CD4-positive, alpha-beta T cell (primary cell): ENCODE measurements at regions not wholly inside any gene's neighbourhood (a gene's known extent, or its start where the extent isn't known, plus 50 kb on each side); places are given as distances from the start of the nearest gene placed in this dataset.

Experiments
- ATAC-seq: fragments of 200-7000 bp; cut with Tn5 transposase; one replicate; pipeline ENCODE4 v1.10.0; 2022; ENCODE audit warnings: mild to moderate bottlenecking; ENCODE audit not compliant: poor library complexity
- CTCF ChIA-PET: fragments of 350-600 bp; sonication (Branson Sonifier 250); formaldehyde crosslinking; loops from one replicate; lab custom pipeline; 2021; ENCODE audit warnings: antibody characterized with exemption, inconsistent platforms; lab: Charles Lee
- POLR2A ChIA-PET: fragments of 350-600 bp; sonication (Branson Sonifier 250); formaldehyde crosslinking; loops from one replicate; lab custom pipeline; 2021; ENCODE audit warnings: antibody characterized with exemption, inconsistent platforms; lab: Charles Lee
- DNase-seq, 14 experiments: peaks; one replicate each; pipeline ENCODE4 v3.0.0-alpha.2; 2013 to 2020; ENCODE audit warnings: mixed read lengths in 2 of 14
- H3K27ac ChIP-seq, 2 donors: one replicate each; pipeline versions ENCODE4 v1.5.1 to v1.7.0; 2013; ENCODE audit warnings: low read length in 2 of 2, low read depth in 1 of 2, mild to moderate bottlenecking in 1 of 2
- H3K27me3 ChIP-seq, 2 experiments: 1 replicate in 1 of 2; 2 replicates in 1 of 2; pipeline versions ENCODE4 v1.6.1 to v1.7.0; 2013; ENCODE audit warnings: low read length in 2 of 2, control low read depth in 1 of 2, mild to moderate bottlenecking in 1 of 2, moderate library complexity in 1 of 2; ENCODE audit not compliant: insufficient read depth in 2 of 2, control insufficient read depth in 1 of 2
- H3K36me3 ChIP-seq: one replicate; pipeline ENCODE4 v1.6.1; 2013; ENCODE audit warnings: low read length, control low read depth; ENCODE audit not compliant: insufficient read depth
- H3K4me1 ChIP-seq: one replicate; pipeline ENCODE4 v1.6.1; 2013; ENCODE audit warnings: low read length, control low read depth; ENCODE audit not compliant: insufficient read depth
- H3K4me3 ChIP-seq: one replicate; pipeline ENCODE4 v1.5.1; 2013; ENCODE audit warnings: mild to moderate bottlenecking, low read length, moderate library complexity
- H3K9me3 ChIP-seq, 2 experiments: 1 replicate in 1 of 2; 2 replicates in 1 of 2; pipeline versions ENCODE4 v1.6.1 to v1.7.0; 2013; ENCODE audit warnings: low read length in 2 of 2, mild to moderate bottlenecking in 2 of 2, control low read depth in 1 of 2, moderate library complexity in 1 of 2; ENCODE audit not compliant: control insufficient read depth in 1 of 2, insufficient read depth in 1 of 2
- H3K27ac Mint-ChIP-seq: one replicate; pipeline ENCODE4 v1.8.0; 2020; ENCODE audit warnings: mixed read lengths
- H3K27me3 Mint-ChIP-seq: one replicate; pipeline ENCODE4 v1.8.0; 2021; ENCODE audit warnings: mixed read lengths
- H3K36me3 Mint-ChIP-seq: one replicate; pipeline ENCODE4 v1.8.0; 2021; ENCODE audit warnings: low read depth, mixed read lengths
- H3K4me1 Mint-ChIP-seq: one replicate; pipeline ENCODE4 v1.8.0; 2021; ENCODE audit warnings: low read depth, mixed read lengths
- H3K4me3 Mint-ChIP-seq: one replicate; pipeline ENCODE4 v1.8.0; 2020; ENCODE audit warnings: mild to moderate bottlenecking, mixed read lengths
- H3K9me3 Mint-ChIP-seq: one replicate; pipeline ENCODE4 v1.8.0; 2020; ENCODE audit warnings: mixed read lengths
- CTCF ChIP-seq: fragments of 200-600 bp; IDR thresholded peaks from one replicate; pipeline ENCODE4 v1.8.0; 2022; ENCODE audit warnings: antibody characterized with exemption, mild to moderate bottlenecking
- intact Hi-C, 2 experiments: fragments of 100-400 bp; cut with DNase I in 1 of 2; cut with micrococcal nuclease in 1 of 2; formaldehyde crosslinking; loops; one replicate each; pipeline versions ENCODE4 v1.15.1 to v1.9.0; 2023 to 2025; cut with DNase I, micrococcal nuclease

- Mint-ChIP-seq H3K36me3 (no peaks in the 10 kb centered on the region), H3K4me3 (no peak overlapping the region), H3K27ac (no peak overlapping the region), H3K4me1 (peaks cover 17% of the 10 kb centered on the region), H3K9me3 (no peaks in the 10 kb centered on the region), H3K27me3 (no peaks in the 10 kb centered on the region)
- Histone ChIP-seq H3K27ac (no peak overlapping the region), H3K36me3 (no peaks in the 10 kb centered on the region), H3K4me1 (no peaks in the 10 kb centered on the region), H3K4me3 (no peak overlapping the region), H3K9me3 (no peaks in the 10 kb centered on the region), H3K27me3 (no peaks in the 10 kb centered on the region)
- DNase-seq (peak in 1 of 14 experiments; percentile 46), ATAC-seq (no peak)
- intact Hi-C loops, result no loop called here
- TF ChIP-seq CTCF, result no peak
- CTCF ChIA-PET, result no interaction called here
- POLR2A ChIA-PET, result no interaction called here
Measured at GRCh38 chr13:84038001-84038400, 155.7 kb upstream of the SLITRK1 start.

- no peak overlapping the region for H3K4me3 Mint-ChIP-seq
- H3K4me3 ChIP-seq, result no peak overlapping the region
- intact Hi-C loops, result no loop called here
- H3K9me3 ChIP-seq, result peaks cover 0 to 3% of the 10 kb centered on the region in 2 experiments
- ChIA-PET CTCF (no interaction called here), POLR2A (no interaction called here)
- no peaks in the 10 kb centered on the region for H3K36me3 Mint-ChIP-seq
- ATAC-seq (no peak), DNase-seq (no peak)
- peaks cover 3% of the 10 kb centered on the region for H3K4me1 Mint-ChIP-seq
- no peak overlapping the region for H3K27ac Mint-ChIP-seq
- no peaks in the 10 kb centered on the region for H3K4me1 ChIP-seq
- no peaks in the 10 kb centered on the region for H3K27me3 ChIP-seq
- TF ChIP-seq CTCF, result no peak
- H3K9me3 Mint-ChIP-seq, result no peaks in the 10 kb centered on the region
- H3K36me3 ChIP-seq, result no peaks in the 10 kb centered on the region
- H3K27me3 Mint-ChIP-seq, result no peaks in the 10 kb centered on the region
- H3K27ac ChIP-seq, result no peak overlapping the region
Measured at GRCh38 chr13:84032116-84032515, 149.8 kb upstream of the SLITRK1 start.

GRCh38 chr13:84031120-84031519 is 148.8 kb upstream of the SLITRK1 start:
- no peaks in the 10 kb centered on the region for H3K36me3 ChIP-seq
- Mint-ChIP-seq H3K9me3 (no peaks in the 10 kb centered on the region), H3K4me1 (no peaks in the 10 kb centered on the region), H3K27ac (no peak overlapping the region), H3K27me3 (no peaks in the 10 kb centered on the region), H3K36me3 (no peaks in the 10 kb centered on the region), H3K4me3 (no peak overlapping the region)
- ChIA-PET CTCF (no interaction called here), POLR2A (interaction anchor here (0.6 kb wide), 1 partner anchor 313 kb away, joined by 3 read pairs; no protein-coding TSS in a partner anchor)
- DNase-seq (no peak), ATAC-seq (no peak)
- TF ChIP-seq CTCF, result no peak
- H3K4me1 ChIP-seq, result no peaks in the 10 kb centered on the region
- intact Hi-C loops, result no loop called here
- no peak overlapping the region for H3K27ac ChIP-seq
- peaks cover 0 to 3% of the 10 kb centered on the region in 2 experiments for H3K9me3 ChIP-seq
- H3K27me3 ChIP-seq, result no peaks in the 10 kb centered on the region
- H3K4me3 ChIP-seq, result no peak overlapping the region
